NCI-H345 treated with DMSO at 0.1 percent for 48 hours (cell line): ENCODE measurements at regions not wholly inside any gene's neighbourhood (a gene's known extent, or its start where the extent isn't known, plus 50 kb on each side); places are given as distances from the start of the nearest gene placed in this dataset.
A peak's percentile ranks its signal among the peaks of the same experiment; 100 is the strongest.
"Not testable (repeated sequence)": the region's sequence is repeated elsewhere in the genome, so short reads cannot be mapped to it uniquely, and the experiment has no call there.

Experiments
- DNase-seq: peaks from one replicate; lab custom pipeline; 2025; ENCODE audit not compliant: unreplicated experiment; lab: John Stamatoyannopoulos, UW

- not testable (repeated sequence) for DNase-seq
Observed at GRCh38 chr3:75384016-75384415, 280.1 kb upstream of the FRG2C start.

- not testable (repeated sequence) for DNase-seq
Observed at GRCh38 chr3:75388486-75389124, 275.5 kb upstream of the FRG2C start.

- DNase-seq, result not testable (repeated sequence)
Observed at GRCh38 chr3:75393288-75393694, 270.8 kb upstream of the FRG2C start.

- not testable (repeated sequence) for DNase-seq
Observed at GRCh38 chr3:75394102-75394501, 270.0 kb upstream of the FRG2C start.

- DNase-seq, result not testable (repeated sequence)
Observed at GRCh38 chr3:75394562-75395360, 269.4 kb upstream of the FRG2C start.

- DNase-seq, result no peak
Observed at GRCh38 chr3:75395580-75396315, 268.4 kb upstream of the FRG2C start.

- DNase-seq, result no peak
Observed at GRCh38 chr3:75396316-75396802, 267.8 kb upstream of the FRG2C start.

GRCh38 chr3:75397486-75397885 is 266.6 kb upstream of the FRG2C start:
- DNase-seq, result not testable (repeated sequence)

GRCh38 chr3:75422101-75422945 is 241.8 kb upstream of the FRG2C start:
- not testable (repeated sequence) for DNase-seq

- not testable (repeated sequence) for DNase-seq
Observed at GRCh38 chr3:75425379-75425778, 238.7 kb upstream of the FRG2C start.

GRCh38 chr3:75427486-75427885 is 236.6 kb upstream of the FRG2C start:
- not testable (repeated sequence) for DNase-seq

- not testable (repeated sequence) for DNase-seq
Observed at GRCh38 chr3:75427906-75428305, 236.2 kb upstream of the FRG2C start.

- DNase-seq, result peak; percentile 2
Observed at GRCh38 chr3:75429561-75430220, 234.4 kb upstream of the FRG2C start.

GRCh38 chr3:75430406-75430805 is 233.7 kb upstream of the FRG2C start:
- DNase-seq, result not testable (repeated sequence)

- DNase-seq, result not testable (repeated sequence)
Observed at GRCh38 chr3:75431120-75431519, 233.0 kb upstream of the FRG2C start.

- not testable (repeated sequence) for DNase-seq
Observed at GRCh38 chr3:75432466-75432865, 231.7 kb upstream of the FRG2C start.

- not testable (repeated sequence) for DNase-seq
Observed at GRCh38 chr3:75432885-75433284, 231.2 kb upstream of the FRG2C start.

- not testable (repeated sequence) for DNase-seq
Observed at GRCh38 chr3:75433295-75433694, 230.8 kb upstream of the FRG2C start.

- not testable (repeated sequence) for DNase-seq
Observed at GRCh38 chr3:75434276-75434912, 229.7 kb upstream of the FRG2C start.
